OCI-LY7 (cell line): ENCODE measurements at regions not wholly inside any gene's neighbourhood (a gene's known extent, or its start where the extent isn't known, plus 50 kb on each side); places are given as distances from the start of the nearest gene placed in this dataset.

ENCODE experiments used
- BruUV-seq: library from RNA; stranded (reverse); fragments of 400-500 nt; replicated peaks from 2 replicates; lab custom pipeline; 2021; lab: Mats Ljungman, UMichigan
- CTCF ChIA-PET: fragments of 300-600 bp; sonication (Branson Sonifier 250); formaldehyde crosslinking; loops from one replicate; lab custom pipeline; 2022; ENCODE audit warnings: antibody characterized with exemption; ENCODE audit not compliant: unreplicated experiment; lab: Charles Lee
- POLR2A ChIA-PET: fragments of 300-600 bp; sonication (Branson Sonifier 250); formaldehyde crosslinking; loops from one replicate; lab custom pipeline; 2022; ENCODE audit warnings: antibody characterized with exemption; lab: Charles Lee
- DNase-seq: peaks from one replicate; pipeline ENCODE4 v3.0.0-alpha.2; 2015; ENCODE audit warnings: low spot score
- H2AFZ ChIP-seq: fragments of 200-600 bp; sonication (generic), shearing (Covaris generic); 2 replicates; pipeline ENCODE4 v1.6.1; 2014; ENCODE audit warnings: mild to moderate bottlenecking, antibody characterized with exemption, low read length, moderate library complexity
- H3K27ac ChIP-seq: fragments of 200-600 bp; sonication (generic); 2 replicates; pipeline ENCODE4 v1.5.1; 2014; ENCODE audit warnings: mixed run types, low read depth, mild to moderate bottlenecking, moderate library complexity, low read length, inconsistent platforms; ENCODE audit not compliant: poor library complexity, severe bottlenecking
- H3K36me3 ChIP-seq: fragments of 200-600 bp; sonication (generic); 2 replicates; pipeline ENCODE4 v1.6.1; 2014; ENCODE audit warnings: mild to moderate bottlenecking, antibody characterized with exemption, low read length, moderate library complexity, mixed read lengths; ENCODE audit not compliant: insufficient read depth
- H3K4me1 ChIP-seq: fragments of 200-600 bp; sonication (generic); 2 replicates; pipeline ENCODE4 v1.5.1; 2014; ENCODE audit warnings: mild to moderate bottlenecking, low read length; ENCODE audit not compliant: insufficient read depth, poor library complexity, severe bottlenecking
- H3K4me2 ChIP-seq: fragments of 200-600 bp; sonication (generic); 2 replicates; pipeline ENCODE4 v1.6.1; 2014; ENCODE audit warnings: mild to moderate bottlenecking, low read length
- H3K4me3 ChIP-seq: fragments of 200-600 bp; sonication (generic); 2 replicates; pipeline ENCODE4 v1.5.1; 2014; ENCODE audit warnings: mild to moderate bottlenecking, low read depth, low read length; ENCODE audit not compliant: poor library complexity, severe bottlenecking
- H3K79me2 ChIP-seq: fragments of 200-600 bp; sonication (generic); 2 replicates; pipeline ENCODE4 v1.6.1; 2016; ENCODE audit warnings: low read depth, mild to moderate bottlenecking, low read length, moderate library complexity, mixed read lengths; ENCODE audit not compliant: insufficient read depth
- H3K9me2 ChIP-seq: fragments of 200-600 bp; sonication (generic); 2 replicates; pipeline ENCODE4 v1.6.1; 2016; ENCODE audit warnings: mild to moderate bottlenecking, low read length, mixed read lengths; ENCODE audit not compliant: insufficient read depth
- H3K9me3 ChIP-seq: fragments of 200-600 bp; sonication (generic); 2 replicates; pipeline ENCODE4 v1.6.1; 2014; ENCODE audit warnings: mild to moderate bottlenecking, mixed run types, low read length, mixed read lengths
- H4K20me1 ChIP-seq: fragments of 200-600 bp; sonication (generic); 2 replicates; pipeline ENCODE4 v1.6.1; 2014; ENCODE audit warnings: mild to moderate bottlenecking, antibody characterized with exemption, low read length, moderate library complexity, mixed read lengths; ENCODE audit not compliant: insufficient read depth
- EZH2phosphoT487 ChIP-seq: fragments of 200-600 bp; sonication (generic); IDR thresholded peaks from 2 replicates; pipeline ENCODE4 v1.6.1; 2018; ENCODE audit warnings: low read depth, borderline replicate concordance, mild to moderate bottlenecking, mixed run types, antibody characterized with exemption, low read length, moderate library complexity, mixed read lengths
- intact Hi-C: fragments of 100-400 bp; cut with micrococcal nuclease; formaldehyde crosslinking; loops from one replicate; pipeline ENCODE4 v1.10.0; 2022; ENCODE audit not compliant: unreplicated experiment
- TF ChIP-seq, protein P1 (sequence below): fragments of 200-600 bp; sonication (generic); conservative IDR thresholded peaks from 2 replicates; pipeline ENCODE4 v1.5.1; 2014; ENCODE audit warnings: mild to moderate bottlenecking, antibody characterized with exemption, low read length, moderate library complexity, mixed read lengths

- Histone ChIP-seq H3K79me2 (no peaks in the 10 kb centered on the region), H3K4me2 (no peak overlapping the region), H3K27ac (no peak overlapping the region), H3K4me1 (no peaks in the 10 kb centered on the region), H3K9me3 (no peaks in the 10 kb centered on the region), H3K4me3 (no peak overlapping the region), H4K20me1 (no peaks in the 10 kb centered on the region), H2AFZ (no peak overlapping the region), H3K36me3 (no peaks in the 10 kb centered on the region), H3K9me2 (no peaks in the 10 kb centered on the region)
- no peak for TF ChIP-seq EZH2phosphoT487
- TF ChIP-seq, protein P1, sequence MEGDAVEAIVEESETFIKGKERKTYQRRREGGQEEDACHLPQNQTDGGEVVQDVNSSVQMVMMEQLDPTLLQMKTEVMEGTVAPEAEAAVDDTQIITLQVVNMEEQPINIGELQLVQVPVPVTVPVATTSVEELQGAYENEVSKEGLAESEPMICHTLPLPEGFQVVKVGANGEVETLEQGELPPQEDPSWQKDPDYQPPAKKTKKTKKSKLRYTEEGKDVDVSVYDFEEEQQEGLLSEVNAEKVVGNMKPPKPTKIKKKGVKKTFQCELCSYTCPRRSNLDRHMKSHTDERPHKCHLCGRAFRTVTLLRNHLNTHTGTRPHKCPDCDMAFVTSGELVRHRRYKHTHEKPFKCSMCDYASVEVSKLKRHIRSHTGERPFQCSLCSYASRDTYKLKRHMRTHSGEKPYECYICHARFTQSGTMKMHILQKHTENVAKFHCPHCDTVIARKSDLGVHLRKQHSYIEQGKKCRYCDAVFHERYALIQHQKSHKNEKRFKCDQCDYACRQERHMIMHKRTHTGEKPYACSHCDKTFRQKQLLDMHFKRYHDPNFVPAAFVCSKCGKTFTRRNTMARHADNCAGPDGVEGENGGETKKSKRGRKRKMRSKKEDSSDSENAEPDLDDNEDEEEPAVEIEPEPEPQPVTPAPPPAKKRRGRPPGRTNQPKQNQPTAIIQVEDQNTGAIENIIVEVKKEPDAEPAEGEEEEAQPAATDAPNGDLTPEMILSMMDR = no peak
- BruUV-seq = no TSS peak
- POLR2A ChIA-PET = no interaction called here
- intact Hi-C loops = no loop called here
- DNase-seq = no peak
- CTCF ChIA-PET = no interaction called here
These were observed 77.1 kb downstream of the ANKEF1 start for GRCh38 chr20:10111959-10112250.

DNA sequence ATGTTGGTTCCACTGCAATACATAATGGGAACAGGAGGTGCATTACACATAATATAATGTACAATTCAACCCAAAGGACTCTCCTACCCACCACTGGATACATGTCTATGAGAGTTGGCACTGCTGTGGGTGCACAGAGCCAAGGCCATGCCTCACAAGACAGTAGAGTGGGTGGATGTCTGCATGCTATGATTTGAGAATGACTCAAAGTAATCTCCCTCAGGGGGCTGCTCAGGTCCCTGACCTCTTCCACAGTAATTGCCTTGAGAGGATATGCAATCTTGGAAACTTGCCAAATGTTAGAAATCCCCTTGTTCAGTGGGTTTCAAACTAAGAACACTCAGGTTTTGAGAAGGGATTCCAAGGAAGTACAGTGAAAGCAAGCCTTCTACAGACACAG, 79.0 kb downstream of the ANKEF1 start:
- BruUV-seq = no TSS peak
- CTCF ChIA-PET = no interaction called here

DNA sequence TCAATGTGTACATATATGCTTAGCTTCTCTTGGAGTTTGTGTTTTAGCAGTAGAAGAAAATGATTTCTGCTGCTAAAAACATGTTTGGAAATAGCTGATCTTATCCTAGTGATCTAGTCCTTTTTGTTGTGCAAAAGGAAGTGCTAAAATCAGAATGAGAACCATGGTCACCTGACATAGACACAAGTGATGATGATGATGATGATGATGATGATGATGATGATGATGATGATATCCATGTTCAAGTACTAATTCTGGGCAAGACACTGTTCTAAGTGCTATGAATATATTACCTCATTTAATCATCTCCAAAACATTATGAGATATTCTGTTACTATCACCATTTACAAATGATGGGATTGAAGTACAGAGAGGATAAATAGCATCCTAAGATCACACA, 79.8 kb downstream of the ANKEF1 start:
- no peak for DNase-seq
- BruUV-seq = no TSS peak
- Histone ChIP-seq H3K4me3 (no peak overlapping the region), H3K36me3 (no peaks in the 10 kb centered on the region), H3K9me2 (no peaks in the 10 kb centered on the region), H3K27ac (no peak overlapping the region), H3K4me1 (no peaks in the 10 kb centered on the region), H3K4me2 (no peak overlapping the region), H3K79me2 (no peaks in the 10 kb centered on the region), H2AFZ (no peak overlapping the region), H3K9me3 (no peaks in the 10 kb centered on the region), H4K20me1 (no peaks in the 10 kb centered on the region)
- intact Hi-C loops = no loop called here
- CTCF ChIA-PET = no interaction called here
- TF ChIP-seq, protein P1 = no peak
- no peak for TF ChIP-seq EZH2phosphoT487
- POLR2A ChIA-PET = interaction anchor here (0.6 to 0.9 kb wide), 2 partner anchors 12 to 1433 kb away, joined by 4 to 7 read pairs; no protein-coding TSS in a partner anchor

More for the DNA sequence above, 79.0 kb downstream of the ANKEF1 start:
- H4K20me1 ChIP-seq = no peaks in the 10 kb centered on the region
- H3K27ac ChIP-seq = no peak overlapping the region
- H3K9me3 ChIP-seq = no peaks in the 10 kb centered on the region
- TF ChIP-seq, protein P1 = no peak
- TF ChIP-seq EZH2phosphoT487 = no peak
- intact Hi-C loops = no loop called here
- H3K4me2 ChIP-seq = no peak overlapping the region
- H3K4me1 ChIP-seq = no peaks in the 10 kb centered on the region
- no peak overlapping the region for H2AFZ ChIP-seq
- no peak overlapping the region for H3K4me3 ChIP-seq
- H3K36me3 ChIP-seq = no peaks in the 10 kb centered on the region
- no peaks in the 10 kb centered on the region for H3K9me2 ChIP-seq
- POLR2A ChIA-PET = no interaction called here
- H3K79me2 ChIP-seq = no peaks in the 10 kb centered on the region
- DNase-seq = no peak
